ENCODE measurements at regions not wholly inside any gene's neighbourhood (a gene's known extent, or its start where the extent isn't known, plus 50 kb on each side); places are given as distances from the start of the nearest gene placed in this dataset.

DNA sequence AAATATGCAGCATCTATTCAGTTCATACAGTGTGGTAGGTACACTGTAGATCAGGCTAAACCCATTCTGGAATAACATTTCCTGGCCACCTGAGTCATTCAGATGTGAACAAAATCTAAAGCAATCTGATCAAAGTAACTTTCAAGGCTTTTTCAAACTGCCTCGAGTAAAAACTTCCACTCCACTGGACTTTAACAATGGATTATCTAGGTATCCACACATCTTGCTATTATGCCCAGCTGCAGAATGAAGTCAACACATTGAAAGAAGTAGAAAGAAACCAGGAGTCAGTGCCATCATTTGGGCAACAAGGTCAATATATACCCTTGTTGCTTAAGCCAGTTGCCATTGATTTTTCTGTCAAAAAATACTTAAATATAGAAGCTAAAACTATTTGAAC is 1352.6 kb upstream of the NUDT12 start:
- Histone ChIP-seq H2BK5ac (ENCODE audit: low read length) (no peak overlapping the region), H2BK120ac (ENCODE audit: low read depth, low read length) (no peak overlapping the region), H4K5ac (ENCODE audit: low read length) (no peak overlapping the region), H3K56ac (ENCODE audit: low read length) (no peak overlapping the region), H3K4me3 (ENCODE audit: low read length) (no peak overlapping the region), H3K4me2 (ENCODE audit: low read length) (no peak overlapping the region), H3K27me3 (ENCODE audit: insufficient read depth, low read length, poor library complexity) (no peaks in the 10 kb centered on the region), H3K27ac (ENCODE audit: low read depth, low read length) (no peak overlapping the region), H3K79me2 (ENCODE audit: control insufficient read depth, insufficient read depth, low read length) (no peaks in the 10 kb centered on the region), H3K4me1 (ENCODE audit: control insufficient read depth, low read depth, low read length) (no peaks in the 10 kb centered on the region), H3K18ac (ENCODE audit: low read length) (no peak overlapping the region), H3K79me1 (ENCODE audit: low read length) (no peaks in the 10 kb centered on the region), H2AK5ac (ENCODE audit: low read length) (no peak overlapping the region), H2BK15ac (replicated peaks; ENCODE audit: low read depth) (no peak overlapping the region), H3K23ac (ENCODE audit: low read length) (no peak overlapping the region), H3K4ac (ENCODE audit: low read depth, low read length) (no peak overlapping the region), H3K9ac (ENCODE audit: low read length) (no peak overlapping the region), H3K36me3 (ENCODE audit: control insufficient read depth, insufficient read depth, low read length) (no peaks in the 10 kb centered on the region), H4K8ac (ENCODE audit: low read depth, low read length) (no peak overlapping the region)
- DNase-seq: no peak
- no CpG with 5 or more reads among the region's 1 CpG for WGBS (ENCODE audit: extremely low coverage, insufficient coverage, low lambda C conversion rate)

GRCh38 chr5:104914536-104915070 is 1352.0 kb upstream of the NUDT12 start:
- Histone ChIP-seq H2BK5ac (ENCODE audit: low read length) (no peak overlapping the region), H2AK5ac (ENCODE audit: low read length) (no peak overlapping the region), H3K56ac (ENCODE audit: low read length) (no peak overlapping the region), H3K79me1 (ENCODE audit: low read length) (no peaks in the 10 kb centered on the region), H3K79me2 (ENCODE audit: control insufficient read depth, insufficient read depth, low read length) (no peaks in the 10 kb centered on the region), H2BK15ac (replicated peaks; ENCODE audit: low read depth) (no peak overlapping the region), H3K4ac (ENCODE audit: low read depth, low read length) (no peak overlapping the region), H3K27ac (ENCODE audit: low read depth, low read length) (no peak overlapping the region), H4K5ac (ENCODE audit: low read length) (no peak overlapping the region), H4K8ac (ENCODE audit: low read depth, low read length) (no peak overlapping the region), H3K18ac (ENCODE audit: low read length) (no peak overlapping the region), H3K4me1 (ENCODE audit: control insufficient read depth, low read depth, low read length) (no peaks in the 10 kb centered on the region), H3K4me3 (ENCODE audit: low read length) (no peak overlapping the region), H3K27me3 (ENCODE audit: insufficient read depth, low read length, poor library complexity) (no peaks in the 10 kb centered on the region), H2BK120ac (ENCODE audit: low read depth, low read length) (no peak overlapping the region), H3K4me2 (ENCODE audit: low read length) (no peak overlapping the region), H3K9ac (ENCODE audit: low read length) (no peak overlapping the region), H3K23ac (ENCODE audit: low read length) (no peak overlapping the region), H3K36me3 (ENCODE audit: control insufficient read depth, insufficient read depth, low read length) (no peaks in the 10 kb centered on the region)
- no peak for DNase-seq
- WGBS (ENCODE audit: extremely low coverage, insufficient coverage, low lambda C conversion rate): no CpG with 5 or more reads among the region's 2 CpGs

DNA sequence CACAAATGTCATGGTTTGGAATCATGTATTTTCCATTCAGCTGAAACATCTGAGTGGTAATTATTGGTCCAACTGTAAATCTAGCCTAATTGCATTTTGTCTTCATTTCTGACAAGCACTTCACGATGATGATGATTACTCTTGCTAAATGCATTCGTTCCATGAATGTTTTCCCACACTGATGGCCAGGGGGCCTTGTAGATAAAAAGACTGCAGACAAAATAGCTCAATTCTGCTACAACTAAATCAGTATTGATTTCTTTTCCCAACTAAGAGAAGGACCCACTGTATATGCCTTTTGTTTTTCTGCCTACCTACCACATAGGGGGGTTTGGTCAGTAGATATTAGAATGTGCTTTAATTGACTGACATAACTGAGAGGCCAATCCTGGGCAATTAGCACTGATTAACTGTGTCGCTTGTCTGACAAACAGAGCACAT is 1351.3 kb upstream of the NUDT12 start:
- no peak overlapping the region for H2BK15ac ChIP-seq (replicated peaks; ENCODE audit: low read depth)
- H3K27ac ChIP-seq (ENCODE audit: low read depth, low read length): no peak overlapping the region
- no CpG with 5 or more reads among the region's 3 CpGs for WGBS (ENCODE audit: extremely low coverage, insufficient coverage, low lambda C conversion rate)
- H3K36me3 ChIP-seq (ENCODE audit: control insufficient read depth, insufficient read depth, low read length): no peaks in the 10 kb centered on the region
- no peak overlapping the region for H4K5ac ChIP-seq (ENCODE audit: low read length)
- H4K8ac ChIP-seq (ENCODE audit: low read depth, low read length): no peak overlapping the region
- no peak overlapping the region for H3K4me3 ChIP-seq (ENCODE audit: low read length)
- no peak overlapping the region for H3K18ac ChIP-seq (ENCODE audit: low read length)
- no peak overlapping the region for H3K4ac ChIP-seq (ENCODE audit: low read depth, low read length)
- H2AK5ac ChIP-seq (ENCODE audit: low read length): no peak overlapping the region
- H3K79me2 ChIP-seq (ENCODE audit: control insufficient read depth, insufficient read depth, low read length): no peaks in the 10 kb centered on the region
- H3K27me3 ChIP-seq (ENCODE audit: insufficient read depth, low read length, poor library complexity): no peaks in the 10 kb centered on the region
- H3K9ac ChIP-seq (ENCODE audit: low read length): no peak overlapping the region
- H3K4me2 ChIP-seq (ENCODE audit: low read length): no peak overlapping the region
- DNase-seq: no peak
- H2BK120ac ChIP-seq (ENCODE audit: low read depth, low read length): no peak overlapping the region
- H3K23ac ChIP-seq (ENCODE audit: low read length): no peak overlapping the region
- H3K56ac ChIP-seq (ENCODE audit: low read length): no peak overlapping the region
- H3K4me1 ChIP-seq (ENCODE audit: control insufficient read depth, low read depth, low read length): no peaks in the 10 kb centered on the region
- H2BK5ac ChIP-seq (ENCODE audit: low read length): no peak overlapping the region
- no peaks in the 10 kb centered on the region for H3K79me1 ChIP-seq (ENCODE audit: low read length)

- Histone ChIP-seq H3K18ac (ENCODE audit: low read length) (no peak overlapping the region), H3K4me2 (ENCODE audit: low read length) (no peak overlapping the region), H2AK5ac (ENCODE audit: low read length) (no peak overlapping the region), H3K9ac (ENCODE audit: low read length) (no peak overlapping the region), H4K8ac (ENCODE audit: low read depth, low read length) (no peak overlapping the region), H3K27me3 (ENCODE audit: insufficient read depth, low read length, poor library complexity) (no peaks in the 10 kb centered on the region), H2BK120ac (ENCODE audit: low read depth, low read length) (no peak overlapping the region), H3K79me2 (ENCODE audit: control insufficient read depth, insufficient read depth, low read length) (no peaks in the 10 kb centered on the region), H3K4me1 (ENCODE audit: control insufficient read depth, low read depth, low read length) (no peaks in the 10 kb centered on the region), H3K4ac (ENCODE audit: low read depth, low read length) (no peak overlapping the region), H3K36me3 (ENCODE audit: control insufficient read depth, insufficient read depth, low read length) (no peaks in the 10 kb centered on the region), H2BK5ac (ENCODE audit: low read length) (no peak overlapping the region), H3K79me1 (ENCODE audit: low read length) (no peaks in the 10 kb centered on the region), H3K23ac (ENCODE audit: low read length) (no peak overlapping the region), H3K27ac (ENCODE audit: low read depth, low read length) (no peak overlapping the region), H4K5ac (ENCODE audit: low read length) (no peak overlapping the region), H3K4me3 (ENCODE audit: low read length) (no peak overlapping the region), H2BK15ac (replicated peaks; ENCODE audit: low read depth) (no peak overlapping the region), H3K56ac (ENCODE audit: low read length) (no peak overlapping the region)
- DNase-seq: no peak
- WGBS (ENCODE audit: extremely low coverage, insufficient coverage, low lambda C conversion rate): no CpG with 5 or more reads among the region's 2 CpGs
These were observed 1347.2 kb upstream of the NUDT12 start for GRCh38 chr5:104909803-104910202.

GRCh38 chr5:104904561-104904960 is 1342.0 kb upstream of the NUDT12 start:
- H3K4ac ChIP-seq (ENCODE audit: low read depth, low read length): no peak overlapping the region
- H3K18ac ChIP-seq (ENCODE audit: low read length): no peak overlapping the region
- no peak overlapping the region for H3K4me2 ChIP-seq (ENCODE audit: low read length)
- no peak overlapping the region for H3K9ac ChIP-seq (ENCODE audit: low read length)
- H2AK5ac ChIP-seq (ENCODE audit: low read length): no peak overlapping the region
- no peak overlapping the region for H2BK120ac ChIP-seq (ENCODE audit: low read depth, low read length)
- no peak overlapping the region for H3K23ac ChIP-seq (ENCODE audit: low read length)
- H3K79me2 ChIP-seq (ENCODE audit: control insufficient read depth, insufficient read depth, low read length): no peaks in the 10 kb centered on the region
- H3K56ac ChIP-seq (ENCODE audit: low read length): no peak overlapping the region
- no peak overlapping the region for H4K5ac ChIP-seq (ENCODE audit: low read length)
- no peak overlapping the region for H3K27ac ChIP-seq (ENCODE audit: low read depth, low read length)
- H2BK15ac ChIP-seq (replicated peaks; ENCODE audit: low read depth): no peak overlapping the region
- no peaks in the 10 kb centered on the region for H3K79me1 ChIP-seq (ENCODE audit: low read length)
- no peak overlapping the region for H2BK5ac ChIP-seq (ENCODE audit: low read length)
- no peaks in the 10 kb centered on the region for H3K4me1 ChIP-seq (ENCODE audit: control insufficient read depth, low read depth, low read length)
- no CpG with 5 or more reads among the region's 1 CpG for WGBS (ENCODE audit: extremely low coverage, insufficient coverage, low lambda C conversion rate)
- H3K27me3 ChIP-seq (ENCODE audit: insufficient read depth, low read length, poor library complexity): no peaks in the 10 kb centered on the region
- H3K36me3 ChIP-seq (ENCODE audit: control insufficient read depth, insufficient read depth, low read length): no peaks in the 10 kb centered on the region
- DNase-seq: no peak
- H4K8ac ChIP-seq (ENCODE audit: low read depth, low read length): no peak overlapping the region
- H3K4me3 ChIP-seq (ENCODE audit: low read length): no peak overlapping the region

DNA sequence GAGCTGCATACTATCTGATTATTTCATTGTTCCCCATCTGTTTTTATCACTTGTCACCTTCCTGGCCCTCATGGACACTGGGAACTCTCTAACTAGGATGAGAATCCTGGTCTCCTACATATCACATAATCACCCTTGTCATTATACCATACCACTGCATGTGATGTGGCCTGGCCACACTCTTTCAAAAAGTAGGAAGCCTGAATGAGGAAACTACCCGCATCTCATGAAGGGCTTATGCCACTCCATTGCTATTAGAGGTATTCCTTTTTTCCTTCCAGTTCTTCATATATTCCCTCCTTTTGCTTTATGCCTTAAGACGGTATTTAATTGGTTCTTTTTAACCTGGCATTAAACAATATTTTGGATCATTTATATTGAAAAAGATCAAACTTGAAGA is 1341.4 kb upstream of the NUDT12 start:
- H3K4me3 ChIP-seq (ENCODE audit: low read length): no peak overlapping the region
- DNase-seq: no peak
- no peak overlapping the region for H3K18ac ChIP-seq (ENCODE audit: low read length)
- H3K4me1 ChIP-seq (ENCODE audit: control insufficient read depth, low read depth, low read length): no peaks in the 10 kb centered on the region
- no peak overlapping the region for H2BK120ac ChIP-seq (ENCODE audit: low read depth, low read length)
- H3K9ac ChIP-seq (ENCODE audit: low read length): no peak overlapping the region
- H4K8ac ChIP-seq (ENCODE audit: low read depth, low read length): no peak overlapping the region
- no peak overlapping the region for H2AK5ac ChIP-seq (ENCODE audit: low read length)
- H3K79me1 ChIP-seq (ENCODE audit: low read length): no peaks in the 10 kb centered on the region
- no peak overlapping the region for H2BK15ac ChIP-seq (replicated peaks; ENCODE audit: low read depth)
- H3K56ac ChIP-seq (ENCODE audit: low read length): no peak overlapping the region
- H4K5ac ChIP-seq (ENCODE audit: low read length): no peak overlapping the region
- H3K4me2 ChIP-seq (ENCODE audit: low read length): no peak overlapping the region
- H2BK5ac ChIP-seq (ENCODE audit: low read length): no peak overlapping the region
- no peaks in the 10 kb centered on the region for H3K79me2 ChIP-seq (ENCODE audit: control insufficient read depth, insufficient read depth, low read length)
- H3K36me3 ChIP-seq (ENCODE audit: control insufficient read depth, insufficient read depth, low read length): no peaks in the 10 kb centered on the region
- WGBS (ENCODE audit: extremely low coverage, insufficient coverage, low lambda C conversion rate): no CpG with 5 or more reads among the region's 2 CpGs
- H3K27ac ChIP-seq (ENCODE audit: low read depth, low read length): no peak overlapping the region
- H3K23ac ChIP-seq (ENCODE audit: low read length): no peak overlapping the region
- no peaks in the 10 kb centered on the region for H3K27me3 ChIP-seq (ENCODE audit: insufficient read depth, low read length, poor library complexity)
- H3K4ac ChIP-seq (ENCODE audit: low read depth, low read length): no peak overlapping the region
